HEK293 (cell line): ENCODE measurements at regions not wholly inside any gene's neighbourhood (a gene's known extent, or its start where the extent isn't known, plus 50 kb on each side); places are given as distances from the start of the nearest gene placed in this dataset.
"Not testable (repeated sequence)": the region's sequence is repeated elsewhere in the genome, so short reads cannot be mapped to it uniquely, and the experiment has no call there.

Experiments used
- CTCF ChIA-PET: fragments of 350-600 bp; formaldehyde crosslinking; extraction: SDS; loops from one replicate; lab custom pipeline; 2021; ENCODE audit warnings: antibody characterized with exemption; lab: Yijun Ruan, JAX
- POLR2A ChIA-PET: fragments of 300-600 bp; formaldehyde crosslinking; extraction: SDS; loops from one replicate; lab custom pipeline; 2020; ENCODE audit warnings: antibody characterized with exemption, inconsistent platforms; lab: Yijun Ruan, JAX
- H3K27ac ChIP-seq: fragments of 200-500 bp; sonication (Bioruptor generic); 2 replicates; pipeline ENCODE4 v1.5.1; 2014; ENCODE audit warnings: low read depth, low read length, control low read depth, inconsistent platforms; ENCODE audit errors: extremely low read depth
- H3K36me3 ChIP-seq, 2 experiments: fragments of 200-500 bp in 1 of 2; sonication (Bioruptor generic) in 1 of 2; 1 replicate in 1 of 2; 2 replicates in 1 of 2; pipeline ENCODE4 v1.5.1; 2014 to 2017; ENCODE audit warnings: inconsistent platforms in 2 of 2, low read length in 2 of 2; ENCODE audit not compliant: control insufficient read depth in 2 of 2, insufficient read depth in 1 of 2
- H3K4me1 ChIP-seq: fragments of 200-500 bp; sonication (Bioruptor generic); 2 replicates; pipeline ENCODE4 v1.5.1; 2014; ENCODE audit warnings: mild to moderate bottlenecking, low read length, inconsistent platforms; ENCODE audit not compliant: control insufficient read depth, insufficient read depth
- H3K4me3 ChIP-seq: 2 replicates; pipeline ENCODE4 v1.5.1; 2011; ENCODE audit warnings: low read depth, mild to moderate bottlenecking, control low read depth, low read length, moderate library complexity
- H3K9me3 ChIP-seq: fragments of 200-500 bp; sonication (Bioruptor generic); 2 replicates; pipeline ENCODE4 v1.5.1; 2014; ENCODE audit warnings: low read depth, low read length, inconsistent platforms; ENCODE audit not compliant: control insufficient read depth, insufficient read depth
- ZBTB20 ChIP-seq: fragments of 450-650 bp; formaldehyde crosslinking; IDR thresholded peaks from 2 replicates; pipeline ENCODE4 v1.5.1; 2016; ENCODE audit warnings: missing biosample characterization, missing genetic modification characterization
- ZEB2 ChIP-seq: fragments of 450-650 bp; formaldehyde crosslinking; IDR thresholded peaks from 2 replicates; pipeline ENCODE4 v1.5.1; 2016; ENCODE audit warnings: missing biosample characterization, missing genetic modification characterization
- ZNF132 ChIP-seq: fragments of 450-650 bp; formaldehyde crosslinking; IDR thresholded peaks from 2 replicates; pipeline ENCODE4 v1.5.1; 2017; ENCODE audit warnings: missing biosample characterization, missing genetic modification characterization, borderline replicate concordance
- ZNF155 ChIP-seq: fragments of 450-650 bp; formaldehyde crosslinking; IDR thresholded peaks from 2 replicates; pipeline ENCODE4 v1.5.1; 2016; ENCODE audit warnings: missing biosample characterization, missing genetic modification characterization
- ZNF311 ChIP-seq: fragments of 450-650 bp; formaldehyde crosslinking; IDR thresholded peaks from 2 replicates; pipeline ENCODE4 v1.5.1; 2017; ENCODE audit warnings: missing biosample characterization, missing genetic modification characterization, borderline replicate concordance
- ZNF391 ChIP-seq: fragments of 450-650 bp; formaldehyde crosslinking; IDR thresholded peaks from 2 replicates; pipeline ENCODE4 v1.5.1; 2016; ENCODE audit warnings: low read depth, missing biosample characterization, missing genetic modification characterization, borderline replicate concordance
- ZNF544 ChIP-seq: fragments of 450-650 bp; formaldehyde crosslinking; IDR thresholded peaks from 2 replicates; pipeline ENCODE4 v1.5.0; 2017; ENCODE audit warnings: missing biosample characterization, missing genetic modification characterization
- ZNF596 ChIP-seq: fragments of 450-650 bp; IDR thresholded peaks from 2 replicates; pipeline ENCODE4 v1.5.0; 2018; ENCODE audit warnings: missing biosample characterization, mild to moderate bottlenecking, missing genetic modification characterization, moderate library complexity
- ZNF768 ChIP-seq: fragments of 450-650 bp; formaldehyde crosslinking; IDR thresholded peaks from 2 replicates; pipeline ENCODE4 v1.5.1; 2018; ENCODE audit warnings: missing biosample characterization, mild to moderate bottlenecking, missing genetic modification characterization
- TF ChIP-seq, protein P1 (sequence below): fragments of 450-650 bp; formaldehyde crosslinking; IDR thresholded peaks from 2 replicates; pipeline ENCODE4 v1.5.0; 2017; ENCODE audit warnings: missing biosample characterization, missing genetic modification characterization, borderline replicate concordance
- TF ChIP-seq, protein P2 (sequence below): fragments of 450-650 bp; formaldehyde crosslinking; IDR thresholded peaks from 2 replicates; pipeline ENCODE4 v1.5.1; 2017; ENCODE audit warnings: missing biosample characterization, missing genetic modification characterization
- TF ChIP-seq, protein P3 (sequence below): fragments of 450-650 bp; formaldehyde crosslinking; IDR thresholded peaks from 2 replicates; pipeline ENCODE4 v1.5.1; 2016; ENCODE audit warnings: missing biosample characterization, missing genetic modification characterization
- TF ChIP-seq, protein P4 (sequence below): fragments of 450-650 bp; formaldehyde crosslinking; IDR thresholded peaks from 2 replicates; pipeline ENCODE4 v1.5.1; 2017; ENCODE audit warnings: missing biosample characterization, missing genetic modification characterization
- TF ChIP-seq, protein P5 (sequence below): fragments of 450-650 bp; formaldehyde crosslinking; conservative IDR thresholded peaks from 2 replicates; pipeline ENCODE4 v1.5.1; 2016; ENCODE audit warnings: low read depth, missing biosample characterization, missing genetic modification characterization
- TF ChIP-seq, protein P6 (sequence below): fragments of 450-650 bp; formaldehyde crosslinking; IDR thresholded peaks from 2 replicates; pipeline ENCODE4 v1.5.1; 2016; ENCODE audit warnings: missing biosample characterization, missing genetic modification characterization

DNA sequence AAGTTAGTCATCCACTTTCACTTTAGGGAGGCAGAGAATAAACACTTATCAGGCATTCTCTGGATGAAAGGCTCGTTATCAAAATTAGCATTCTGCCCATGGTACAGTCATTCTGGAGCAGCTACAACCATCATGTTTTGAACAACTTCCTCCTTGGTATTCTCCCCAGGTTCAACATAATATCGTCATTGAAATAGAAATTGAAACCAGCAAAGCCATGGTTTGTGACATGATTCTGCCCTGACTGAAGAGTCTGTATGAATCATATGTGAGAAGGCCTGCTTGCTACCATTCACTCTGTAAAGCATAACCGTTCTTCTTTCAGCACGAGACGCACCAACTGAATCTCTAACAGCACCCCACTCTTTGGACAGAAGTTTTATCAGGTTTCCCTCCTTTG, 127.5 kb upstream of the RADX start:
- CTCF ChIA-PET: interaction anchor here (0.7 kb wide), 1 partner anchor 252 kb away, joined by 3 read pairs; no protein-coding TSS in a partner anchor
- Histone ChIP-seq H3K4me1 (no peaks in the 10 kb centered on the region), H3K9me3 (no peaks in the 10 kb centered on the region), H3K4me3 (no peak overlapping the region), H3K27ac (no peak overlapping the region), H3K36me3 (no peaks in the 10 kb centered on the region)
- POLR2A ChIA-PET: no interaction called here
- TF ChIP-seq ZNF155 (tag by site-specific recombination) (no peak), ZEB2 (no peak), ZNF391 (tag by site-specific recombination) (no peak), ZBTB20 (tag by site-specific recombination) (no peak), ZNF311 (tag by site-specific recombination) (no peak), ZNF596 (no peak), ZNF132 (no peak), ZNF544 (tag by site-specific recombination) (no peak), ZNF768 (tag by site-specific recombination) (no peak)
- TF ChIP-seq, protein P1, sequence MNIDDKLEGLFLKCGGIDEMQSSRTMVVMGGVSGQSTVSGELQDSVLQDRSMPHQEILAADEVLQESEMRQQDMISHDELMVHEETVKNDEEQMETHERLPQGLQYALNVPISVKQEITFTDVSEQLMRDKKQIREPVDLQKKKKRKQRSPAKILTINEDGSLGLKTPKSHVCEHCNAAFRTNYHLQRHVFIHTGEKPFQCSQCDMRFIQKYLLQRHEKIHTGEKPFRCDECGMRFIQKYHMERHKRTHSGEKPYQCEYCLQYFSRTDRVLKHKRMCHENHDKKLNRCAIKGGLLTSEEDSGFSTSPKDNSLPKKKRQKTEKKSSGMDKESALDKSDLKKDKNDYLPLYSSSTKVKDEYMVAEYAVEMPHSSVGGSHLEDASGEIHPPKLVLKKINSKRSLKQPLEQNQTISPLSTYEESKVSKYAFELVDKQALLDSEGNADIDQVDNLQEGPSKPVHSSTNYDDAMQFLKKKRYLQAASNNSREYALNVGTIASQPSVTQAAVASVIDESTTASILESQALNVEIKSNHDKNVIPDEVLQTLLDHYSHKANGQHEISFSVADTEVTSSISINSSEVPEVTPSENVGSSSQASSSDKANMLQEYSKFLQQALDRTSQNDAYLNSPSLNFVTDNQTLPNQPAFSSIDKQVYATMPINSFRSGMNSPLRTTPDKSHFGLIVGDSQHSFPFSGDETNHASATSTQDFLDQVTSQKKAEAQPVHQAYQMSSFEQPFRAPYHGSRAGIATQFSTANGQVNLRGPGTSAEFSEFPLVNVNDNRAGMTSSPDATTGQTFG (tag by site-specific recombination): no peak
- TF ChIP-seq, protein P2, sequence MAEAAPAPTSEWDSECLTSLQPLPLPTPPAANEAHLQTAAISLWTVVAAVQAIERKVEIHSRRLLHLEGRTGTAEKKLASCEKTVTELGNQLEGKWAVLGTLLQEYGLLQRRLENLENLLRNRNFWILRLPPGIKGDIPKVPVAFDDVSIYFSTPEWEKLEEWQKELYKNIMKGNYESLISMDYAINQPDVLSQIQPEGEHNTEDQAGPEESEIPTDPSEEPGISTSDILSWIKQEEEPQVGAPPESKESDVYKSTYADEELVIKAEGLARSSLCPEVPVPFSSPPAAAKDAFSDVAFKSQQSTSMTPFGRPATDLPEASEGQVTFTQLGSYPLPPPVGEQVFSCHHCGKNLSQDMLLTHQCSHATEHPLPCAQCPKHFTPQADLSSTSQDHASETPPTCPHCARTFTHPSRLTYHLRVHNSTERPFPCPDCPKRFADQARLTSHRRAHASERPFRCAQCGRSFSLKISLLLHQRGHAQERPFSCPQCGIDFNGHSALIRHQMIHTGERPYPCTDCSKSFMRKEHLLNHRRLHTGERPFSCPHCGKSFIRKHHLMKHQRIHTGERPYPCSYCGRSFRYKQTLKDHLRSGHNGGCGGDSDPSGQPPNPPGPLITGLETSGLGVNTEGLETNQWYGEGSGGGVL (tag by site-specific recombination): no peak
- TF ChIP-seq, protein P3, sequence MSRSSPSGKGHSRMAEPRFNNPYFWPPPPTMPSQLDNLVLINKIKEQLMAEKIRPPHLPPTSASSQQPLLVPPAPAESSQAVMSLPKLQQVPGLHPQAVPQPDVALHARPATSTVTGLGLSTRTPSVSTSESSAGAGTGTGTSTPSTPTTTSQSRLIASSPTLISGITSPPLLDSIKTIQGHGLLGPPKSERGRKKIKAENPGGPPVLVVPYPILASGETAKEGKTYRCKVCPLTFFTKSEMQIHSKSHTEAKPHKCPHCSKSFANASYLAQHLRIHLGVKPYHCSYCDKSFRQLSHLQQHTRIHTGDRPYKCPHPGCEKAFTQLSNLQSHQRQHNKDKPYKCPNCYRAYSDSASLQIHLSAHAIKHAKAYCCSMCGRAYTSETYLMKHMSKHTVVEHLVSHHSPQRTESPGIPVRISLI (tag by site-specific recombination): no peak
- TF ChIP-seq, protein P4, sequence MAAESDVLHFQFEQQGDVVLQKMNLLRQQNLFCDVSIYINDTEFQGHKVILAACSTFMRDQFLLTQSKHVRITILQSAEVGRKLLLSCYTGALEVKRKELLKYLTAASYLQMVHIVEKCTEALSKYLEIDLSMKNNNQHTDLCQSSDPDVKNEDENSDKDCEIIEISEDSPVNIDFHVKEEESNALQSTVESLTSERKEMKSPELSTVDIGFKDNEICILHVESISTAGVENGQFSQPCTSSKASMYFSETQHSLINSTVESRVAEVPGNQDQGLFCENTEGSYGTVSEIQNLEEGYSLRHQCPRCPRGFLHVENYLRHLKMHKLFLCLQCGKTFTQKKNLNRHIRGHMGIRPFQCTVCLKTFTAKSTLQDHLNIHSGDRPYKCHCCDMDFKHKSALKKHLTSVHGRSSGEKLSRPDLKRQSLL (tag by site-specific recombination): no peak
- TF ChIP-seq, protein P5, sequence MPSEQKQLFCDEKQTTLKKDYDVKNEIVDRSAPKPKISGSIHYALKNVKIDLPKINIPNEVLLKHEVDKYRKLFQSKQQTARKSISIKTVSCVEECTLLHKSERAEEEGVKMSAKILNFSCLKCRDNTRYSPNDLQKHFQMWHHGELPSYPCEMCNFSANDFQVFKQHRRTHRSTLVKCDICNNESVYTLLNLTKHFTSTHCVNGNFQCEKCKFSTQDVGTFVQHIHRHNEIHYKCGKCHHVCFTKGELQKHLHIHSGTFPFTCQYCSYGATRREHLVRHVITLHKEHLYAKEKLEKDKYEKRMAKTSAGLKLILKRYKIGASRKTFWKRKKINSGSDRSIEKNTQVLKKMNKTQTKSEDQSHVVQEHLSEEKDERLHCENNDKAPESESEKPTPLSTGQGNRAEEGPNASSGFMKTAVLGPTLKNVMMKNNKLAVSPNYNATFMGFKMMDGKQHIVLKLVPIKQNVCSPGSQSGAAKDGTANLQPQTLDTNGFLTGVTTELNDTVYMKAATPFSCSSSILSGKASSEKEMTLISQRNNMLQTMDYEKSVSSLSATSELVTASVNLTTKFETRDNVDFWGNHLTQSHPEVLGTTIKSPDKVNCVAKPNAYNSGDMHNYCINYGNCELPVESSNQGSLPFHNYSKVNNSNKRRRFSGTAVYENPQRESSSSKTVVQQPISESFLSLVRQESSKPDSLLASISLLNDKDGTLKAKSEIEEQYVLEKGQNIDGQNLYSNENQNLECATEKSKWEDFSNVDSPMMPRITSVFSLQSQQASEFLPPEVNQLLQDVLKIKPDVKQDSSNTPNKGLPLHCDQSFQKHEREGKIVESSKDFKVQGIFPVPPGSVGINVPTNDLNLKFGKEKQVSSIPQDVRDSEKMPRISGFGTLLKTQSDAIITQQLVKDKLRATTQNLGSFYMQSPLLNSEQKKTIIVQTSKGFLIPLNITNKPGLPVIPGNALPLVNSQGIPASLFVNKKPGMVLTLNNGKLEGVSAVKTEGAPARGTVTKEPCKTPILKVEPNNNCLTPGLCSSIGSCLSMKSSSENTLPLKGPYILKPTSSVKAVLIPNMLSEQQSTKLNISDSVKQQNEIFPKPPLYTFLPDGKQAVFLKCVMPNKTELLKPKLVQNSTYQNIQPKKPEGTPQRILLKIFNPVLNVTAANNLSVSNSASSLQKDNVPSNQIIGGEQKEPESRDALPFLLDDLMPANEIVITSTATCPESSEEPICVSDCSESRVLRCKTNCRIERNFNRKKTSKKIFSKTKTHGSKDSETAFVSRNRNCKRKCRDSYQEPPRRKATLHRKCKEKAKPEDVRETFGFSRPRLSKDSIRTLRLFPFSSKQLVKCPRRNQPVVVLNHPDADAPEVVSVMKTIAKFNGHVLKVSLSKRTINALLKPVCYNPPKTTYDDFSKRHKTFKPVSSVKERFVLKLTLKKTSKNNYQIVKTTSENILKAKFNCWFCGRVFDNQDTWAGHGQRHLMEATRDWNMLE: no peak
- TF ChIP-seq, protein P6, sequence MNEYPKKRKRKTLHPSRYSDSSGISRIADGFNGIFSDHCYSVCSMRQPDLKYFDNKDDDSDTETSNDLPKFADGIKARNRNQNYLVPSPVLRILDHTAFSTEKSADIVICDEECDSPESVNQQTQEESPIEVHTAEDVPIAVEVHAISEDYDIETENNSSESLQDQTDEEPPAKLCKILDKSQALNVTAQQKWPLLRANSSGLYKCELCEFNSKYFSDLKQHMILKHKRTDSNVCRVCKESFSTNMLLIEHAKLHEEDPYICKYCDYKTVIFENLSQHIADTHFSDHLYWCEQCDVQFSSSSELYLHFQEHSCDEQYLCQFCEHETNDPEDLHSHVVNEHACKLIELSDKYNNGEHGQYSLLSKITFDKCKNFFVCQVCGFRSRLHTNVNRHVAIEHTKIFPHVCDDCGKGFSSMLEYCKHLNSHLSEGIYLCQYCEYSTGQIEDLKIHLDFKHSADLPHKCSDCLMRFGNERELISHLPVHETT (tag by site-specific recombination): no peak

DNA sequence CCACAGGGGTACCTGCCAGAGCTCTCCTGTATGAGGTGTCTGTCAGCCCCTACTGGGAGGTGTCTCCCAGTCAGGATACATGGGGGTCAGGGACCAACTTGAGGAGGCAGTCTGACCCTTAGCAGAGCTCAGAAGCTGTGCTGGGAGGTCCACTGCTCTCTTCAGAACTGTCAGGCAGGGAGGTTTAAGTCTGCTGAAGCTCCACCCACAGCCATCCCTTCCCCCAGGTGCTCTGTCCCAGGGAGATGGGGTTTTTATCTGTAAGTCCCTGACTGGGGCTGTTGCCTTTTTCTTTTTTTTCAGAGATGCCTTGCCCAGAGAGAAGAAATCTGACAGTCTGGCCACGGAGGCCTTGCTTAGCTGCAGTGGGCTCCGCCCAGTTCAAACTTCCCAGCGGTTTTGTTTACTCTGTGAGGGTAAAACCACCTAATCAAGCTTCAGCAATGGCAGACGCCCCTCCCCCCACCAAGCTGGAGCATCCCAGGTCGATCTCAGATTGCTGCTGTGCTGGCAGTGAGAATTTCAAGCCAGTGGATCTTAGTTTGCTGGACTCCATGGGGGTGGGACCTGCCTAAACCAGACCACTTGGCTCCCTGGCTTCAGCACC, 118.5 kb upstream of the RADX start:
- H3K4me1 ChIP-seq, H3K36me3 ChIP-seq, H3K4me3 ChIP-seq, POLR2A ChIA-PET, H3K9me3 ChIP-seq, H3K27ac ChIP-seq: not testable (repeated sequence)
- CTCF ChIA-PET: interaction anchor here (1.9 kb wide), 1 partner anchor 13 kb away, joined by 6 read pairs; no protein-coding TSS in a partner anchor
